ENCODE measurements at regions not wholly inside any gene's neighbourhood (a gene's known extent, or its start where the extent isn't known, plus 50 kb on each side); places are given as distances from the start of the nearest gene placed in this dataset.

DNA sequence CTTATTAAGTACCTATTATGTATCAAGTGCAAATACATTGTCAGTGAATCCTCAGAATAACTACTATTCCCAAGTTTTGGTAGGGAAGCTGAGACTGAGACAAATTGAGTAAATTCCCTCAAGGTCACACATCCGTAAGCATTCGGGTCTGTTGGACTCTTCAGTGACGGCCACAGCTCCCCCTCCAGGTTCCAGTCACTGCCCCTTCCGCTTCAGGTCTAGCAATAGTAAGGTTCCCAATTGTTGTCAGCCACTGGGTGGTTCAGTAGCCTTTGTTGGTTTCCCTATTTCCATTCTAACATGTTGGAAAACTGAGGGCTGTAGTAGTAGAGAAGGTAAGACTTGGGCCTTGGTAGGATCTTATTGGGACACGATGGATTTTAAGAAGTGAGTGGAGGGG is 54.9 kb upstream of the TNRC6B start:
- no peak overlapping the region for H2AFZ ChIP-seq (ENCODE audit: low read depth, low read length)
- no peak for TF ChIP-seq JUN (IDR thresholded peaks at IDR 0.05; ENCODE audit: borderline replicate concordance, insufficient read depth, insufficient read length, low read depth)
- TF ChIP-seq EZH2 (IDR thresholded peaks at IDR 0.05; ENCODE audit: borderline replicate concordance, low read depth, low read length, severe bottlenecking), result no peak
- no peak for TF ChIP-seq GATA2 (IDR thresholded peaks at IDR 0.05; ENCODE audit: insufficient read depth, insufficient read length, low read depth, low read length)
- TF ChIP-seq, protein P1, sequence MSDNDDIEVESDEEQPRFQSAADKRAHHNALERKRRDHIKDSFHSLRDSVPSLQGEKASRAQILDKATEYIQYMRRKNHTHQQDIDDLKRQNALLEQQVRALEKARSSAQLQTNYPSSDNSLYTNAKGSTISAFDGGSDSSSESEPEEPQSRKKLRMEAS (IDR thresholded peaks at IDR 0.05; ENCODE audit: insufficient read depth, insufficient read length), result no peak
- no peak for TF ChIP-seq POLR2AphosphoS5 (IDR thresholded peaks at IDR 0.05; ENCODE audit: insufficient read depth, low read depth, low read length)
- no peak for TF ChIP-seq MYC (IDR thresholded peaks at IDR 0.05; ENCODE audit: low read depth, low read length)
- TF ChIP-seq, protein P2, sequence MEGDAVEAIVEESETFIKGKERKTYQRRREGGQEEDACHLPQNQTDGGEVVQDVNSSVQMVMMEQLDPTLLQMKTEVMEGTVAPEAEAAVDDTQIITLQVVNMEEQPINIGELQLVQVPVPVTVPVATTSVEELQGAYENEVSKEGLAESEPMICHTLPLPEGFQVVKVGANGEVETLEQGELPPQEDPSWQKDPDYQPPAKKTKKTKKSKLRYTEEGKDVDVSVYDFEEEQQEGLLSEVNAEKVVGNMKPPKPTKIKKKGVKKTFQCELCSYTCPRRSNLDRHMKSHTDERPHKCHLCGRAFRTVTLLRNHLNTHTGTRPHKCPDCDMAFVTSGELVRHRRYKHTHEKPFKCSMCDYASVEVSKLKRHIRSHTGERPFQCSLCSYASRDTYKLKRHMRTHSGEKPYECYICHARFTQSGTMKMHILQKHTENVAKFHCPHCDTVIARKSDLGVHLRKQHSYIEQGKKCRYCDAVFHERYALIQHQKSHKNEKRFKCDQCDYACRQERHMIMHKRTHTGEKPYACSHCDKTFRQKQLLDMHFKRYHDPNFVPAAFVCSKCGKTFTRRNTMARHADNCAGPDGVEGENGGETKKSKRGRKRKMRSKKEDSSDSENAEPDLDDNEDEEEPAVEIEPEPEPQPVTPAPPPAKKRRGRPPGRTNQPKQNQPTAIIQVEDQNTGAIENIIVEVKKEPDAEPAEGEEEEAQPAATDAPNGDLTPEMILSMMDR (IDR thresholded peaks at IDR 0.05; ENCODE audit: extremely low read depth in 1 of 2, insufficient read depth in 1 of 2, low read depth in 1 of 2, low read length in 2 of 2), result no peak
- no peak for TF ChIP-seq FOS (IDR thresholded peaks at IDR 0.05; ENCODE audit: borderline replicate concordance, insufficient read depth, low read length)
- TF ChIP-seq POLR2A (IDR thresholded peaks at IDR 0.05; ENCODE audit: low read depth, low read length), result no peak
- CTCF ChIA-PET, result no interaction called here
- H3K36me3 ChIP-seq (ENCODE audit: control insufficient read depth in 2 of 2, extremely low read depth in 1 of 2, insufficient read depth in 2 of 2, low read length in 2 of 2), result no peaks in the 10 kb centered on the region
- no peaks in the 10 kb centered on the region for H3K27me3 ChIP-seq (ENCODE audit: control insufficient read depth in 2 of 2, insufficient read depth in 2 of 2, low read length in 2 of 2)
- peaks cover 11% of the 10 kb centered on the region for H3K4me1 ChIP-seq (ENCODE audit: control insufficient read depth, extremely low read depth, insufficient read depth, low read length)
- no peaks in the 10 kb centered on the region for H3K79me2 ChIP-seq (ENCODE audit: control insufficient read depth, insufficient read depth, low read length)
- no peaks in the 10 kb centered on the region for H3K9me3 ChIP-seq (replicated peaks; ENCODE audit: control insufficient read depth, insufficient read depth, low read length)
- no peak overlapping the region for H3K27ac ChIP-seq (ENCODE audit: insufficient read depth, low read depth, low read length)
- POLR2A ChIA-PET, result no interaction called here
- dilution Hi-C loops (cut with MboI; ENCODE audit: extremely low pct_ligation_motif_present, low sequenced_read_pairs) (no loop called here), intact Hi-C loops (cut with micrococcal nuclease) (no loop called here)
- no peaks in the 10 kb centered on the region for H4K20me1 ChIP-seq (replicated peaks; ENCODE audit: control insufficient read depth, extremely low read depth, insufficient read depth, low read length)
- DNase-seq (ENCODE audit: low read depth, low spot score) (no peak), FAIRE-seq (no peak)
- no TSS peak for BruUV-seq (replicated peaks)
- H3K4me2 ChIP-seq (ENCODE audit: insufficient read depth, low read length), result no peak overlapping the region
- no peak overlapping the region for H3K9ac ChIP-seq (replicated peaks; ENCODE audit: extremely low read depth, insufficient read depth, low read length)
- H3K9me1 ChIP-seq (replicated peaks; ENCODE audit: control insufficient read depth, extremely low read depth, insufficient read depth, low read length), result no peaks in the 10 kb centered on the region
- no peak overlapping the region for H3K4me3 ChIP-seq (replicated peaks in 1 of 3; ENCODE audit: insufficient read depth in 1 of 3, low read depth in 1 of 3, low read length in 3 of 3)

All from endothelial cell of umbilical vein (primary cell).